ENCODE measurements at regions not wholly inside any gene's neighbourhood (a gene's known extent, or its start where the extent isn't known, plus 50 kb on each side); places are given as distances from the start of the nearest gene placed in this dataset.

DNA sequence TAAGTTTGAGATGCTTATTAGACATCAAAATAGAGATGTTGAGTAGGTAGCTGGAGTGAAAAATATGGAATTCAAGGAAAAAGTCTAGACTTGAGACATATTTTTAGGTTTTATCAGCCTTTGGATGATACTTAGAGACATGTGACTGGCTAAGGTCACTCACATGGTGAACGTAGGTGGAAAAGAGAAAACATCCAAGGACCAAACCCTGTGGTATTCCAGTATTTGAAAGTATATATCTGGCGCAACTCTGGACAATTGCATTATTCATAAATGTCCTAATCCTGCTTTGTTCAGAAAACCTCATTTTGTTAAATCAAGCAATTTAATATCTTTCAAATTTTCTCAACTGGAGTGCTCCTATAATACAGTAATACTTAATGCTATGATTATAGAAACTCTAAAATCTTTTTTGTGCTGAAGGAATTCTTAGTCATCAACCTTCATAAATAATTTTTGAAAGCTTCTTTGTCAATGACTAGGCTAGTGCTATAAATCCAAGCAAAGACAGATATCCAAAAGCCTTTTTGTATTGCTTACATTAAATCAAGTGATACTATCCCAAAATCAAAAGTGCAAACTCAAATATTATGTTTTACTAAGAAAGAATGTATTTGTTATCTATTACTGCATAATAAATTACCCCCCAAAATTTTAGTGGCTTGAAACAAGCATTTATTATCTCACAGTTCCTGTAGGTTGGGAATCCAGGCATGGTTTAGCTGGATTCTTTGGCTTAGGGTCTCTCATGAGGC lies 452.0 kb downstream of the ENC1 start:
- no peak for TF ChIP-seq CTCF (conservative IDR thresholded peaks at IDR 0.05; ENCODE audit: low read length)
- TF ChIP-seq EZH2phosphoT487 (IDR thresholded peaks at IDR 0.05; ENCODE audit: borderline replicate concordance) = no peak
- Histone ChIP-seq H4K20me1 (ENCODE audit: insufficient read depth, low read length, poor library complexity, severe bottlenecking) (no peaks in the 10 kb centered on the region), H3K4me1 (ENCODE audit: insufficient read depth, low read length, poor library complexity, severe bottlenecking) (peaks cover 10% of the 10 kb centered on the region), H3K36me3 (ENCODE audit: insufficient read depth, low read length) (no peaks in the 10 kb centered on the region), H3K79me2 (ENCODE audit: insufficient read depth, low read length) (no peaks in the 10 kb centered on the region), H3K27me3 (ENCODE audit: insufficient read depth, low read length, poor library complexity, severe bottlenecking) (no peaks in the 10 kb centered on the region), H3K9me3 (ENCODE audit: insufficient read depth, low read depth, low read length) (no peaks in the 10 kb centered on the region), H3K9me2 (replicated peaks; ENCODE audit: low read depth, low read length) (no peaks in the 10 kb centered on the region), H3K9ac (ENCODE audit: low read depth, low read length, poor library complexity, severe bottlenecking) (no peak overlapping the region), H3F3A (ENCODE audit: low read depth) (no peaks in the 10 kb centered on the region), H3K4me2 (ENCODE audit: low read depth, low read length, poor library complexity, severe bottlenecking) (no peak overlapping the region), H2AFZ (ENCODE audit: low read length) (no peak overlapping the region), H3K4me3 (ENCODE audit: low read length, poor library complexity, severe bottlenecking) (no peak overlapping the region)

GRCh38 chr5:74187757-74188156 lies 452.8 kb downstream of the ENC1 start:
- no peaks in the 10 kb centered on the region for H3K27me3 ChIP-seq (ENCODE audit: insufficient read depth, low read length, poor library complexity, severe bottlenecking)
- no peaks in the 10 kb centered on the region for H3F3A ChIP-seq (ENCODE audit: low read depth)
- H3K4me1 ChIP-seq (ENCODE audit: insufficient read depth, low read length, poor library complexity, severe bottlenecking) = peaks cover 17% of the 10 kb centered on the region
- TF ChIP-seq CTCF (conservative IDR thresholded peaks at IDR 0.05; ENCODE audit: low read length) (no peak), EZH2phosphoT487 (IDR thresholded peaks at IDR 0.05; ENCODE audit: borderline replicate concordance) (no peak)
- no peak overlapping the region for H2AFZ ChIP-seq (ENCODE audit: low read length)
- H3K36me3 ChIP-seq (ENCODE audit: insufficient read depth, low read length) = no peaks in the 10 kb centered on the region
- no peak overlapping the region for H3K9ac ChIP-seq (ENCODE audit: low read depth, low read length, poor library complexity, severe bottlenecking)
- no peaks in the 10 kb centered on the region for H3K9me3 ChIP-seq (ENCODE audit: insufficient read depth, low read depth, low read length)
- H4K20me1 ChIP-seq (ENCODE audit: insufficient read depth, low read length, poor library complexity, severe bottlenecking) = no peaks in the 10 kb centered on the region
- no peaks in the 10 kb centered on the region for H3K9me2 ChIP-seq (replicated peaks; ENCODE audit: low read depth, low read length)
- H3K4me2 ChIP-seq (ENCODE audit: low read depth, low read length, poor library complexity, severe bottlenecking) = no peak overlapping the region
- H3K4me3 ChIP-seq (ENCODE audit: low read length, poor library complexity, severe bottlenecking) = no peak overlapping the region
- no peaks in the 10 kb centered on the region for H3K79me2 ChIP-seq (ENCODE audit: insufficient read depth, low read length)

GRCh38 chr5:74186356-74187315 lies 453.9 kb downstream of the ENC1 start:
- Histone ChIP-seq H3K36me3 (ENCODE audit: insufficient read depth, low read length) (no peaks in the 10 kb centered on the region), H4K20me1 (ENCODE audit: insufficient read depth, low read length, poor library complexity, severe bottlenecking) (no peaks in the 10 kb centered on the region), H3K79me2 (ENCODE audit: insufficient read depth, low read length) (no peaks in the 10 kb centered on the region), H3F3A (ENCODE audit: low read depth) (no peaks in the 10 kb centered on the region; the same call in 1 of the 2 replicates), H3K9me2 (replicated peaks; ENCODE audit: low read depth, low read length) (no peaks in the 10 kb centered on the region), H3K9ac (ENCODE audit: low read depth, low read length, poor library complexity, severe bottlenecking) (no peak overlapping the region), H3K4me1 (ENCODE audit: insufficient read depth, low read length, poor library complexity, severe bottlenecking) (peaks cover 28% of the 10 kb centered on the region), H2AFZ (ENCODE audit: low read length) (no peak overlapping the region), H3K9me3 (ENCODE audit: insufficient read depth, low read depth, low read length) (no peaks in the 10 kb centered on the region), H3K27me3 (ENCODE audit: insufficient read depth, low read length, poor library complexity, severe bottlenecking) (no peaks in the 10 kb centered on the region), H3K4me3 (ENCODE audit: low read length, poor library complexity, severe bottlenecking) (no peak overlapping the region), H3K4me2 (ENCODE audit: low read depth, low read length, poor library complexity, severe bottlenecking) (no peak overlapping the region)
- no peak for TF ChIP-seq EZH2phosphoT487 (IDR thresholded peaks at IDR 0.05; ENCODE audit: borderline replicate concordance)
- no peak for TF ChIP-seq CTCF (conservative IDR thresholded peaks at IDR 0.05; ENCODE audit: low read length)

All from Loucy (cell line).